Heart left ventricle (tissue), 13 donors: ENCODE measurements at regions not wholly inside any gene's neighbourhood (a gene's known extent, or its start where the extent isn't known, plus 50 kb on each side); places are given as distances from the start of the nearest gene placed in this dataset.

ENCODE experiments used
- CTCF ChIP-seq, 12 donors: fragments of 200-600 bp; sonication (generic) in 4 of 12; IDR thresholded peaks; one replicate each; pipeline versions ENCODE4 v1.5.0 to v1.8.0; 2018 to 2022; ENCODE audit warnings: antibody characterized with exemption in 12 of 12, mild to moderate bottlenecking in 5 of 12
- POLR2A ChIP-seq, 2 donors: fragments of 450-650 bp; IDR thresholded peaks; one replicate each; pipeline ENCODE4 v1.6.1; 2017; ENCODE audit warnings: antibody characterized with exemption in 2 of 2, mild to moderate bottlenecking in 2 of 2, moderate library complexity in 2 of 2
- donor health status: ischemic (EF 13 %, LVEDD 7.1; RV severe dilation, severe dysfunction).
- donor health status: DM: no; HTN: yes; CAD: no.
- donor health status: DM: no; HTN: no; CAD: no.
- donor health status: ischemic (EF 25% LVEDD 6.9; RV normal size, moderate dysfunction).
- donor health status: ischemic (EF 25% LVEDD 5.7; RV mildly dilated, moderate dysfunction).
- donor health status: ischemic (EF 35%, LVEDD 5.7; RV mildly dilated, moderate dysfunction).
- donor health status: nonischemic (EF 11% LVEDD 7.7; RV severe dilation, severe dysfunction).
- donor health status: DM: yes; HTN: yes; CAD: no.
- donor health status: PGD.
- donor health status: ischemic (EF 29% LVEDD 5.4; RV normal size, mild dysfunction).
- donor health status: nonischemic (EF 23%, LVEDD 6.1; RV moderate dilation, normal function).

- no peak for TF ChIP-seq POLR2A (IDR thresholded peaks at IDR 0.05)
- no peak for TF ChIP-seq CTCF (IDR thresholded peaks at IDR 0.05)
Observed at GRCh38 chr13:112207129-112207528, 140.2 kb downstream of the SOX1 start.
